ENCODE measurements at regions not wholly inside any gene's neighbourhood (a gene's known extent, or its start where the extent isn't known, plus 50 kb on each side); places are given as distances from the start of the nearest gene placed in this dataset.

DNA sequence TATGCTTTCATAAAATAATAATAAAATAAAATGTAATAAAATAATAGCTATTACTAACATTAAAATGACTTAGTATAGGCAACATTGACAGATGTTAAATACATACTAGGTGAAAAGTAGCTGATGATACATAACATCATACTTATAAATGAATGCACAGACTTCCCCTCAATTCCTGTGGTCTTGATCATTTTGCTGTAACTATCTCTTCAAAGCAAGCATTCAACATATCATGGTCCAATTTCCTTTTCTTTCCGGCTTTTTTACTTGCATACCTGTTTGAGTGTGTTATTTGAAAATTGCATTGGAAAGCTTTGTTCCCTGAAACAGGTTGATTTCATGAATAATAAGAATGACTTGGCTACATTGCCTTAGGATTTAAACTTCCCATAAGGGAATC, 309.3 kb downstream of the HDGFL1 start:
- no peak for TF ChIP-seq POLR2A (IDR thresholded peaks at IDR 0.05; ENCODE audit: low read depth)
- TF ChIP-seq, protein P1, sequence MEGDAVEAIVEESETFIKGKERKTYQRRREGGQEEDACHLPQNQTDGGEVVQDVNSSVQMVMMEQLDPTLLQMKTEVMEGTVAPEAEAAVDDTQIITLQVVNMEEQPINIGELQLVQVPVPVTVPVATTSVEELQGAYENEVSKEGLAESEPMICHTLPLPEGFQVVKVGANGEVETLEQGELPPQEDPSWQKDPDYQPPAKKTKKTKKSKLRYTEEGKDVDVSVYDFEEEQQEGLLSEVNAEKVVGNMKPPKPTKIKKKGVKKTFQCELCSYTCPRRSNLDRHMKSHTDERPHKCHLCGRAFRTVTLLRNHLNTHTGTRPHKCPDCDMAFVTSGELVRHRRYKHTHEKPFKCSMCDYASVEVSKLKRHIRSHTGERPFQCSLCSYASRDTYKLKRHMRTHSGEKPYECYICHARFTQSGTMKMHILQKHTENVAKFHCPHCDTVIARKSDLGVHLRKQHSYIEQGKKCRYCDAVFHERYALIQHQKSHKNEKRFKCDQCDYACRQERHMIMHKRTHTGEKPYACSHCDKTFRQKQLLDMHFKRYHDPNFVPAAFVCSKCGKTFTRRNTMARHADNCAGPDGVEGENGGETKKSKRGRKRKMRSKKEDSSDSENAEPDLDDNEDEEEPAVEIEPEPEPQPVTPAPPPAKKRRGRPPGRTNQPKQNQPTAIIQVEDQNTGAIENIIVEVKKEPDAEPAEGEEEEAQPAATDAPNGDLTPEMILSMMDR (IDR thresholded peaks at IDR 0.05), result no peak
- no peak for TF ChIP-seq POLR2AphosphoS5 (IDR thresholded peaks at IDR 0.05)

Data from esophagus muscularis mucosa (tissue), 3 donors.